ENCODE measurements at regions not wholly inside any gene's neighbourhood (a gene's known extent, or its start where the extent isn't known, plus 50 kb on each side); places are given as distances from the start of the nearest gene placed in this dataset.

- CTCF ChIA-PET, result no interaction called here
Measured at GRCh38 chr11:95565724-95566141, 223.8 kb downstream of the FAM76B start.

GRCh38 chr11:95563859-95564258 is 225.7 kb downstream of the FAM76B start:
- Histone ChIP-seq H3K27ac (ENCODE audit: low read length) (no peak overlapping the region), H3K4me3 (ENCODE audit: low read depth in 2 of 2, low read length in 2 of 2) (no peak overlapping the region), H3K9me3 (ENCODE audit: control insufficient read depth, insufficient read depth, low read depth, low read length) (no peaks in the 10 kb centered on the region), H3K36me3 (ENCODE audit: control insufficient read depth, insufficient read depth, low read length) (no peaks in the 10 kb centered on the region), H3K27me3 (ENCODE audit: control insufficient read depth, insufficient read depth, low read length) (no peaks in the 10 kb centered on the region), H3K4me1 (ENCODE audit: control insufficient read depth, insufficient read depth, low read length) (no peaks in the 10 kb centered on the region)
- DNase-seq (ENCODE audit: low read depth, low spot score) (no peak), ATAC-seq (no peak)
- TF ChIP-seq REST (IDR thresholded peaks at IDR 0.05; ENCODE audit: insufficient read depth in 1 of 2, low read depth in 2 of 2, low read length in 1 of 2) (no peak), CTCF (IDR thresholded peaks at IDR 0.05) (no peak), POLR2AphosphoS5 (IDR thresholded peaks at IDR 0.05; ENCODE audit: low read depth, low read length) (no peak), SIN3A (IDR thresholded peaks at IDR 0.05; ENCODE audit: borderline replicate concordance, insufficient read depth, low read depth, low read length) (no peak), TCF7L2 (IDR thresholded peaks at IDR 0.05; ENCODE audit: low read depth, low read length) (no peak)
- ChIA-PET POLR2A (no interaction called here), CTCF (no interaction called here)
- no TSS peak for BruUV-seq (replicated peaks)
- in situ Hi-C loops (cut with HindIII; ENCODE audit: low pct_unique_long_range_greater_than_20kb, low sequenced_read_pairs), result no loop called here
- intact Hi-C loops (cut with micrococcal nuclease; ENCODE audit: unreplicated experiment), result no loop called here

More at GRCh38 chr11:95565724-95566141, 223.8 kb downstream of the FAM76B start:
- in situ Hi-C loops (cut with HindIII; ENCODE audit: low pct_unique_long_range_greater_than_20kb, low sequenced_read_pairs) (no loop called here), intact Hi-C loops (cut with micrococcal nuclease; ENCODE audit: unreplicated experiment) (no loop called here)
- H3K4me1 ChIP-seq (ENCODE audit: control insufficient read depth, insufficient read depth, low read length), result no peaks in the 10 kb centered on the region
- no peaks in the 10 kb centered on the region for H3K36me3 ChIP-seq (ENCODE audit: control insufficient read depth, insufficient read depth, low read length)
- TF ChIP-seq SIN3A (IDR thresholded peaks at IDR 0.05; ENCODE audit: borderline replicate concordance, insufficient read depth, low read depth, low read length) (no peak), REST (IDR thresholded peaks at IDR 0.05; ENCODE audit: insufficient read depth in 1 of 2, low read depth in 2 of 2, low read length in 1 of 2) (no peak), POLR2AphosphoS5 (IDR thresholded peaks at IDR 0.05; ENCODE audit: low read depth, low read length) (no peak), CTCF (IDR thresholded peaks at IDR 0.05) (no peak), TCF7L2 (IDR thresholded peaks at IDR 0.05; ENCODE audit: low read depth, low read length) (no peak)
- H3K9me3 ChIP-seq (ENCODE audit: control insufficient read depth, insufficient read depth, low read depth, low read length), result no peaks in the 10 kb centered on the region
- BruUV-seq (replicated peaks), result no TSS peak
- H3K4me3 ChIP-seq (ENCODE audit: low read depth in 2 of 2, low read length in 2 of 2), result no peak overlapping the region
- no peak for ATAC-seq
- no peak overlapping the region for H3K27ac ChIP-seq (ENCODE audit: low read length)
- POLR2A ChIA-PET, result no interaction called here
- no peaks in the 10 kb centered on the region for H3K27me3 ChIP-seq (ENCODE audit: control insufficient read depth, insufficient read depth, low read length)
- DNase-seq (ENCODE audit: low read depth, low spot score), result no peak

Measured in Panc1 (cell line).